ENCODE measurements at regions not wholly inside any gene's neighbourhood (a gene's known extent, or its start where the extent isn't known, plus 50 kb on each side); places are given as distances from the start of the nearest gene placed in this dataset.

DNA sequence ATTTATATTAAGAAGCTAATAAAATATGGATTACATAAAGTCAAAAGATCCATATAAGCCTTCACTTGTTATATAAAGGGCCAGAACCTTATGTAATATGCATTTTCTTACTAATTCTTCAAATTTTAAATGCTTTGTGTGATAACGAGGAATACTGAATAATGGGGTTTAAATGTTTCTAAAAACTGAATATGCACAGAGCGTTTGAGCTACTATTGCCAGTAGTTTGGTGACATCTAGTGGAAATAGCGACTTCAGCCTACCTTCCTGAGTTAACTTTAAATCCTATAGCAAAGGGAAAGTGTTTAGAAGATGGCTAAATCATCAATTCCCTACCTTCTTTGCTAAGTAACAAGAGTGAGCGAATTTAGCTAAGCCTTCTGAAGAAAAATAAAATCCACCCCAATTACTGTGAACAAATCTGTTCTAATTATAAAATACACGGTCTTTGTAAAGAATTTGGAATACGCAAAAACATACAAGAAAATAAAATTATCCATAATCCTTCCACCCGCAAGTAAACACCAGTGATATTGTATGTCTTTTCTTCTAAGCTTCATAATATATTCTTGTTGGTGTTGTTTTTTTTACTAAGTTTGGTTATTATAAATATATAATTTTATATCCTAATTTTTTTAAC lies 115.5 kb upstream of the G2E3 start:
- DNase-seq (no peak), ATAC-seq (no peak)
- intact Hi-C loops (cut with DNase I): loop anchor here in 1 of 4 donors (5.0 kb wide), 1 partner anchor 66 kb away; no protein-coding TSS in a partner anchor
- Histone ChIP-seq H3K27ac (ENCODE audit: low read length) (no peak overlapping the region), H3K4me3 (ENCODE audit: low read length) (no peak overlapping the region), H3K9me3 (ENCODE audit: control insufficient read depth, low read length) (no peaks in the 10 kb centered on the region), H3K4me1 (ENCODE audit: control insufficient read depth, insufficient read depth, low read length) (no peaks in the 10 kb centered on the region), H3K27me3 (ENCODE audit: control insufficient read depth, insufficient read depth) (no peaks in the 10 kb centered on the region)
- WGBS: 44% methylated on average over 7 of the region's 7 CpGs

DNA sequence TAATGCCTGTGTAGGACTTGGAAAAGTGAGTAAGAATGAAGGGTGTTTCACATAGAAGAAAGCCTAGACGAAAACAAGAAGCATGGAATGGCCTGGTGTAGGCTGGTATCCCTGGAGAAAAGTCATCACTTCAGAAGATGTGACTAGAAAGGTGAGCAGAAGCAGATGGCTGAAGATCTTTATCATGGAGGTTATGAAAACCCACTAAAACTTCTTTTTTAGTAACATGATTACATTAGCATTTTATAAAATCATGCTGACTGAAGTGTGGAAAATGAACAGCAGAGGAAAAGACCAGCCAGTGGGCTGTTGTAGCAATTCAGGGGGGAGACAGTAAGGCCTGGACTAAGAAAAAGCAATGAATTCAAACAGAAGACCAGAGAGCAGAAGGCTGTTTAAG lies 114.5 kb upstream of the G2E3 start:
- ATAC-seq: no peak
- Histone ChIP-seq H3K9me3 (ENCODE audit: control insufficient read depth, low read length) (no peaks in the 10 kb centered on the region), H3K27ac (ENCODE audit: low read length) (no peak overlapping the region), H3K27me3 (ENCODE audit: control insufficient read depth, insufficient read depth) (no peaks in the 10 kb centered on the region), H3K4me3 (ENCODE audit: low read length) (no peak overlapping the region), H3K4me1 (ENCODE audit: control insufficient read depth, insufficient read depth, low read length) (no peaks in the 10 kb centered on the region)
- DNase-seq: no peak
- 61% methylated on average over 1 of the region's 1 CpG for WGBS
- intact Hi-C loops (cut with DNase I): loop anchor here in 1 of 4 donors (5.0 kb wide), 1 partner anchor 67 kb away; no protein-coding TSS in a partner anchor

DNA sequence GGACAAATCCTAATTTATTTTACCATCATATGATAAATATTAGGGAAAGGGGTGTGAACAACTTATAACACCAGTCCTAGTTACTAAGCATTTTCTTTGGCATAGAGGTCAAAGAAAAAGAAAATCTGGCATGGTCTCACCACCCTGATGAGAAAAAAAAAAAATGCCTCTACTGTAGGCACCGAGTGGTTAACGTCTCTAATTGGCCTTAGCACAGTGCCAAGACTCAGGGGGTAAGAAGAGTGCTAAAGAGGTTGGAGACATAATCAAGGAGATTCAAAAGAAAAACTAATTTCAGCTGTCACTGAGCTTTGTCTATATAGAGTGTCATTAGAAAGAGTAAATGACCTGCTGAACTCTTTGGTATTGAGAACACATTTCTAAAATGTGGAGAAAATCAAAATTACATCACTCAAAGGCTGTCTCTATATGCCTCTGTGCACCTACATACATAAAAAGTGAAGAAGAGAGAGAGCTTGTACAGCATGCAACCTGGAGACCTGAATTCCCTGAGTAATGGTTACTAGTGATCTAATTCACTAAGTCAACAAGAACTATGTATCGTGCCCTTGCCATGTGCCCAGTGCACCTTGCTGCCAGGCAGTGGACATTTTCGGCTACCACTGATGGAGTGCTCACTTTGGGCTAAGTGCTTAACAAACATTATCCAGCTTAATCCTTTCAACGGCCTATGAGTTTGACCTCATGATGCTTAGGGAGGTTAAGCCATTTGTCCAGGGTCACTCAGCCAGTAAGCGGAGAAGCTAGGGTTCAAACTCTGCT lies 113.8 kb upstream of the G2E3 start:
- WGBS: 68% methylated on average over 6 of the region's 6 CpGs
- ATAC-seq: no peak
- intact Hi-C loops (cut with DNase I): no loop called here

DNA sequence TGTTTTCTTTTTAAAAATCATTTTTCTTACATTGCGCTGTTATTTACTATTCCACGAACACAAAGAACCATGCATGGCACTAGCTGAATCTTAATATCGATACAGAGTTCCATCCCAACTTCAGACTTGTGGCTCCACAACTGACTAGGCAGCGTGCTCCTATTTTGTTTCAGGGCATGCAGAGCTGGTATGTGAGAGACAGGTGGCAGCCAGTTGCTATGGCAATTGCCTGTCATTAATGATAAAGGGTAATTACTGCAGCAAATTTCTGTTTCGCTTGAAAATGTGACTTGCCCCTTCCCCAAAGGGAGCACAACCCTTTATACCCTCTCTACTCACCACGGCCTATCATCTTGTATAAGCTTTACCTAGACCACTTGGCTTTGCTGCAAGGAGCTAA lies 113.1 kb upstream of the G2E3 start:
- intact Hi-C loops (cut with DNase I): no loop called here
- no peak for ATAC-seq
- Histone ChIP-seq H3K9me3 (ENCODE audit: control insufficient read depth, low read length) (no peaks in the 10 kb centered on the region), H3K4me1 (ENCODE audit: control insufficient read depth, insufficient read depth, low read length) (no peaks in the 10 kb centered on the region), H3K27ac (ENCODE audit: low read length) (no peak overlapping the region), H3K27me3 (ENCODE audit: control insufficient read depth, insufficient read depth) (no peaks in the 10 kb centered on the region), H3K4me3 (ENCODE audit: low read length) (no peak overlapping the region)
- 85% methylated on average over 6 of the region's 6 CpGs for WGBS
- DNase-seq: no peak

More for the DNA sequence above, 113.8 kb upstream of the G2E3 start:
- Histone ChIP-seq H3K27me3 (ENCODE audit: control insufficient read depth, insufficient read depth) (no peaks in the 10 kb centered on the region), H3K4me1 (ENCODE audit: control insufficient read depth, insufficient read depth, low read length) (no peaks in the 10 kb centered on the region), H3K9me3 (ENCODE audit: control insufficient read depth, low read length) (no peaks in the 10 kb centered on the region), H3K4me3 (ENCODE audit: low read length) (no peak overlapping the region), H3K27ac (ENCODE audit: low read length) (no peak overlapping the region)
- DNase-seq: no peak

DNA sequence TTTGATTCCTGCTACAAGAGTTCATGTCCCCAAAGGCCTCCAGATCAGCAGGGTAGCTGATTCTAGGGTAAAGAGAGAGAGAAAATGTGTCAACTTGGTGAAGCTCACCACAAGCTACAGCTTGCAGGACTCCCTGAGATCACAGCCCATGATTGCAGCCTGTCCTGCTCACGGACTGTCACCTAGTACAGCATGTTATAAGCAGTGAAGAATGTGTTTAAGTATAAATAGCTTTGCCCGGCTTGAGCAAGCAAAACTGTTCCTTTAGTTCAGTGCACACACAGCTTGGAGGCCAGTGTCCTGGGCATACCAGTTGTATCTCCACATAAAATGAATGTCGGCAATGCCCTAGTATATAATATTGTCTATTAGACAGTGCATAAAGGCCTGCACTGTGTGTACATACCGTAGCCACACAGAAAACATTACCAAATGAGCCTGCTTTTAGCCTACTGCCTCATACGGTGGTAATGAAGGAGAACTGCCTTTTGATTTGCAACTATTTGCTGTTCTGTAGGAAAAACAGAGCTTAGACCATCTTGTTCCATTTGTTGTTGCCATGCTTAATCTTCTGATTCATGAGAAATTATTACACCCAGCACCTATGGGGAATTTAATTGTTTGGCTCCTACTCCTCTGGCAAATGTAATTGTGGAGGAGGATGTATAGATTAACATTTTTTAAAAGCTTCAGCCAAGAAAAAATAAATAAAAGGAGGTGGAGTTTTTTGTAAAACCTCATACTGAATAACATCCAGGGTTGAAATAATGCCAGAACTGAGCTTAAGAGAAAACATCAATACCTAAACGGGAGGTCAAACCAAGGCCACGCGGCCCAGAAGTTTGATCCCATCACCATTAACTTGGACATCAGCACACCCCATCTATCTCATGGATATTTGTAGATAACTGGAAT lies 108.1 kb upstream of the G2E3 start:
- H3K4me1 ChIP-seq (ENCODE audit: control insufficient read depth, insufficient read depth, low read length): no peaks in the 10 kb centered on the region
- intact Hi-C loops (cut with DNase I): no loop called here
- no peak overlapping the region for H3K27ac ChIP-seq (ENCODE audit: low read length)
- no peak overlapping the region for H3K4me3 ChIP-seq (ENCODE audit: low read length)
- no peaks in the 10 kb centered on the region for H3K27me3 ChIP-seq (ENCODE audit: control insufficient read depth, insufficient read depth)
- DNase-seq (peak in 1 of 3 donors; percentile 36), ATAC-seq (peak; percentile 67 to 88)
- 55% methylated on average over 8 of the region's 8 CpGs for WGBS
- H3K9me3 ChIP-seq (ENCODE audit: control insufficient read depth, low read length): no peaks in the 10 kb centered on the region

DNA sequence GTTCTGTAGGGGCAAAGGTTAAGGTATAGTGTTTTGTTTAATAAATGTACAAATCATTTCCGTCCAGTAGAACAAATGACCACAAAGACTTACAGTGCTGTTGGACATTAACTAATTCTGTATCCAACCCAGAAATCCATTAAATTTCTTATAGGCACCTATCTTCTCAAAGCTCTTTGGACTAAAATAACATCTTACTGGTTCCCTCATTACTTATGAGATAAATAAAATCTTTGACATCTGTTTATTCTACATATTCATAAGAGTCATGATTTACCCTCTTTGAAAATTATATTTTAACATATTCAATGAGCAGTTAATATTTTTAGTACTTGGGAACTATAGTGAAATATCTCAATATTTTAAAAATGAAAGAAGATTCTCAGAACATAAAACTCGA lies 102.7 kb upstream of the G2E3 start:
- Histone ChIP-seq H3K27me3 (ENCODE audit: control insufficient read depth, insufficient read depth) (no peaks in the 10 kb centered on the region), H3K4me1 (ENCODE audit: control insufficient read depth, insufficient read depth, low read length) (no peaks in the 10 kb centered on the region), H3K9me3 (ENCODE audit: control insufficient read depth, low read length) (no peaks in the 10 kb centered on the region), H3K27ac (ENCODE audit: low read length) (no peak overlapping the region), H3K4me3 (ENCODE audit: low read length) (no peak overlapping the region)
- intact Hi-C loops (cut with DNase I): no loop called here
- ATAC-seq: no peak
- WGBS: 89% methylated on average over 2 of the region's 2 CpGs
- DNase-seq: no peak

DNA sequence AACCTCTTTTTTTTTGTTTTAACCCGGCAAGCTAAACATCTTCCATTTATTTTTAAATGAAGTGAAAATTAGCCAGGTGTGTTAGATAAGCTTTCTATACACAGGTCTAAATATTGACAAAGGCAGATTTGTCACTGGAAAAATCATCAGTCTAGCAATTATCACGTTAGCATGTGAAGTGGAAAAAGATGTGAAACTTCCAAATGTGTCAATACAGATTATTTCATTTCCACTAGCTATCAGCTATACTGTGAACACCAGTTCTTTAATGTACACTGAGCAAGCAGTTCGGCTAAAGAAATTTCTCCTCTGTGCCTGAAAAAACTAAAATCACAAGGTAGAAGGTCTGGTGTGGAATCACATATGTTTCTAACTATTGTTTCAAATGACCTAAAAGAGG lies 96.6 kb upstream of the G2E3 start:
- H3K27me3 ChIP-seq (ENCODE audit: control insufficient read depth, insufficient read depth): no peaks in the 10 kb centered on the region
- no peaks in the 10 kb centered on the region for H3K4me1 ChIP-seq (ENCODE audit: control insufficient read depth, insufficient read depth, low read length)
- no peak overlapping the region for H3K27ac ChIP-seq (ENCODE audit: low read length)
- no peak for ATAC-seq
- no peak for DNase-seq
- no peaks in the 10 kb centered on the region for H3K9me3 ChIP-seq (ENCODE audit: control insufficient read depth, low read length)
- 69% methylated on average over 3 of the region's 3 CpGs for WGBS
- H3K4me3 ChIP-seq (ENCODE audit: low read length): no peak overlapping the region
- intact Hi-C loops (cut with DNase I): no loop called here

DNA sequence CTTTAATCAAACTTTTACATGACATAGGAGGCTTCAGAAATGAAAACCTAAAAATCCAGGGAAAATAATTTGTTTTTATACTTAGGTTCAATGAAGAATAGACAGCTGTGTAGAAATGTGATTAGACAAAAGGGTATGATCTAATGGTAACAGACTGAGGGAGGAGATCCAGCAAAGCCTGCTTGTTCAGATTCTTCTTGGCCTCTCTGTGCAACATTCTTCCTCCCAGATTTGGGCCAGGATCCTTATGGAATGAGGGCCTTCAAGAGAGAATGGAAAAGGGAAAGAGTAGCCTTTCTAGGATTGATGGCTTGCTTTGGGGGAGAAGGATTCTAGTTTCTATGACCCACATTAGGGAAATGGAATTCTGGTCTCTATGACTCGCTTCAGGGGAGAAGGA lies 94.5 kb upstream of the G2E3 start:
- Histone ChIP-seq H3K4me1 (ENCODE audit: control insufficient read depth, insufficient read depth, low read length) (no peaks in the 10 kb centered on the region), H3K27me3 (ENCODE audit: control insufficient read depth, insufficient read depth) (no peaks in the 10 kb centered on the region), H3K4me3 (ENCODE audit: low read length) (no peak overlapping the region), H3K27ac (ENCODE audit: low read length) (no peak overlapping the region), H3K9me3 (ENCODE audit: control insufficient read depth, low read length) (no peaks in the 10 kb centered on the region)
- no peak for DNase-seq
- intact Hi-C loops (cut with DNase I): no loop called here
- WGBS: 75% methylated on average over 1 of the region's 1 CpG
- ATAC-seq: no peak

DNA sequence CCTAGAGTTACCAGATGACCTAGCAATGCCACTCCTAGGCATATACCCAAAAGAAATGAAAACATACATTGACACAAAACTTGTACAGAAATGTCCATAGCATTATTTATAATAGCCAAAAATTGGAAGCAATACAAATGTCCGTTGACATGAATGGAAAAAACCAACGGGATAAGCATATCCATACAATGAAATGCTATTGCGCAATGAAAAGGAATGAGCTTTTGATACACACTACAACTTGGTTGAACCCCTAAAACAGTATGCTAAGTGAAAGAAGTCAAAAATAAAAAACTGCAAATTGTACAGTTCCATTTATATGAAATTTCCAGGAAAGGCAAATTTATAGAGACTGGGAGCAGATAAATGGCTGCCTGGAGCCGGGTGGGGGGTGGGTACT lies 90.6 kb upstream of the G2E3 start:
- WGBS: 80% methylated on average over 4 of the region's 4 CpGs
- H3K9me3 ChIP-seq (ENCODE audit: control insufficient read depth, low read length): no peaks in the 10 kb centered on the region
- intact Hi-C loops (cut with DNase I): no loop called here

DNA sequence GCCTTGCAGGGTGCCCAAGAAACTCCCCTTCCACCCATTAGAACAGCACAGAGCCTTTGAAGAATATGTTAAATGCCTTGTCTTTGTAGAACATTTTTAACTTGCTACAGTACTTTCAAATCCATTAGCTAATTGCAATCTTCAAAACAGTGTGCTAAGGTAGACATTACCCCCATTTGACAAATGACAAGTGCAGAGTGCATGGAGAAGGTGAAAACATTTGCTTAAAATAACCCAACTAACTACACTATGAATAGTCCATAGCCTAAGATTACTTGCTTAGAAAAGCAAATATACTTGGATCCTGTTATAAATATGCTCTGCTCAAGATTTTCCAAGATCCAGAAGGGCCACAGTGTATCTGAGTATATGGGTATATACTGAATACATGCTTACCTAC lies 87.0 kb upstream of the G2E3 start:
- no peak overlapping the region for H3K4me3 ChIP-seq (ENCODE audit: low read length)
- no peak for DNase-seq

More for the DNA sequence above, 90.6 kb upstream of the G2E3 start:
- no peaks in the 10 kb centered on the region for H3K4me1 ChIP-seq (ENCODE audit: control insufficient read depth, insufficient read depth, low read length)
- no peak overlapping the region for H3K27ac ChIP-seq (ENCODE audit: low read length)
- no peaks in the 10 kb centered on the region for H3K27me3 ChIP-seq (ENCODE audit: control insufficient read depth, insufficient read depth)
- no peak for DNase-seq
- ATAC-seq: no peak
- H3K4me3 ChIP-seq (ENCODE audit: low read length): no peak overlapping the region

More for the DNA sequence above, 87.0 kb upstream of the G2E3 start:
- no peak for ATAC-seq
- H3K9me3 ChIP-seq (ENCODE audit: control insufficient read depth, low read length): no peaks in the 10 kb centered on the region
- H3K4me1 ChIP-seq (ENCODE audit: control insufficient read depth, insufficient read depth, low read length): no peaks in the 10 kb centered on the region
- H3K27ac ChIP-seq (ENCODE audit: low read length): no peak overlapping the region
- no peaks in the 10 kb centered on the region for H3K27me3 ChIP-seq (ENCODE audit: control insufficient read depth, insufficient read depth)
- intact Hi-C loops (cut with DNase I): no loop called here
